Thoracic aorta (tissue), 2 donors: ENCODE measurements at regions not wholly inside any gene's neighbourhood (a gene's known extent, or its start where the extent isn't known, plus 50 kb on each side); places are given as distances from the start of the nearest gene placed in this dataset.

Source experiments
- ATAC-seq: fragments of 150-250 bp; one replicate; pipeline ENCODE4 v1.8.0; 2017; ENCODE audit warnings: low read depth; ENCODE audit not compliant: insufficient number of reproducible peaks, low FRiP score
- DNase-seq: peaks from one replicate; pipeline ENCODE4 v3.0.0-alpha.2; 2020; ENCODE audit warnings: low spot score
- H3K27ac ChIP-seq, 2 donors: fragments of 200-600 bp; sonication (generic); 1 replicate in 1 of 2; 2 replicates in 1 of 2; pipeline ENCODE4 v1.5.1; 2016; ENCODE audit warnings: mild to moderate bottlenecking in 2 of 2, moderate library complexity in 2 of 2
- H3K27me3 ChIP-seq: fragments of 200-600 bp; sonication (generic); replicated peaks from 2 replicates; pipeline ENCODE4 v1.6.0; 2016; ENCODE audit warnings: mild to moderate bottlenecking; ENCODE audit not compliant: insufficient read depth
- H3K36me3 ChIP-seq: fragments of 200-600 bp; sonication (generic); one replicate; pipeline ENCODE4 v1.5.1; 2016
- H3K4me1 ChIP-seq, 2 donors: fragments of 200-600 bp; sonication (generic); 1 replicate in 1 of 2; 2 replicates in 1 of 2; pipeline versions ENCODE4 v1.5.1 to v1.6.0; 2016; ENCODE audit warnings: low read depth in 2 of 2, mild to moderate bottlenecking in 1 of 2; ENCODE audit not compliant: control insufficient read depth in 1 of 2
- H3K4me3 ChIP-seq: fragments of 200-600 bp; sonication (generic); 2 replicates; pipeline ENCODE4 v1.5.1; 2016; ENCODE audit warnings: mild to moderate bottlenecking
- H3K9me3 ChIP-seq: fragments of 200-600 bp; sonication (generic); 2 replicates; pipeline ENCODE4 v1.5.1; 2016
- TF ChIP-seq, protein P1 (sequence below): fragments of 200-600 bp; sonication (generic); IDR thresholded peaks from one replicate; pipeline ENCODE4 v1.5.1; 2019; ENCODE audit warnings: antibody characterized with exemption

DNA sequence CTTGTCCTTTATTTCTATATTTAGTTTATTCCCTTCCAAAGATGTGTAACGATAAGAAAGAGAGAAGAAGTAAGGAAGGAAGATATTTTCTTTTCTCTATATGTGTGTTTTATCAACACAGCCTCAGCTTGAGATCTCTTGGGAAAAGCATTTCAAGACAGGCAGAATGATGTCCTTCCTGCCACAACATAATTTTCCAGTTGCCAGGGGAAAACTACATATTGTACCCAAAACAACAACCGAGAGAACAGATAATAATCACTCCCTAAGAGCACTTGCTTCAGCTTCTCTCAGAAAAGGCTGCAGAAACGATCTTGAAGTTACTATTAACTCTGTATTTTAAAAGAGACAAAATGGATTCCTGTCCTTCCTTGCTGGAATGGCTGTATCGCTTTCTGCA is 151.4 kb upstream of the ITGB1 start:
- H3K4me3 ChIP-seq, result no peak overlapping the region
- no peaks in the 10 kb centered on the region for H3K9me3 ChIP-seq
- ATAC-seq (no peak), DNase-seq (no peak)
- H3K27me3 ChIP-seq, result no peaks in the 10 kb centered on the region
- TF ChIP-seq, protein P1, sequence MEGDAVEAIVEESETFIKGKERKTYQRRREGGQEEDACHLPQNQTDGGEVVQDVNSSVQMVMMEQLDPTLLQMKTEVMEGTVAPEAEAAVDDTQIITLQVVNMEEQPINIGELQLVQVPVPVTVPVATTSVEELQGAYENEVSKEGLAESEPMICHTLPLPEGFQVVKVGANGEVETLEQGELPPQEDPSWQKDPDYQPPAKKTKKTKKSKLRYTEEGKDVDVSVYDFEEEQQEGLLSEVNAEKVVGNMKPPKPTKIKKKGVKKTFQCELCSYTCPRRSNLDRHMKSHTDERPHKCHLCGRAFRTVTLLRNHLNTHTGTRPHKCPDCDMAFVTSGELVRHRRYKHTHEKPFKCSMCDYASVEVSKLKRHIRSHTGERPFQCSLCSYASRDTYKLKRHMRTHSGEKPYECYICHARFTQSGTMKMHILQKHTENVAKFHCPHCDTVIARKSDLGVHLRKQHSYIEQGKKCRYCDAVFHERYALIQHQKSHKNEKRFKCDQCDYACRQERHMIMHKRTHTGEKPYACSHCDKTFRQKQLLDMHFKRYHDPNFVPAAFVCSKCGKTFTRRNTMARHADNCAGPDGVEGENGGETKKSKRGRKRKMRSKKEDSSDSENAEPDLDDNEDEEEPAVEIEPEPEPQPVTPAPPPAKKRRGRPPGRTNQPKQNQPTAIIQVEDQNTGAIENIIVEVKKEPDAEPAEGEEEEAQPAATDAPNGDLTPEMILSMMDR, result no peak
- no peaks in the 10 kb centered on the region for H3K36me3 ChIP-seq
- H3K27ac ChIP-seq, result no peak overlapping the region
- H3K4me1 ChIP-seq, result peaks cover 0 to 17% of the 10 kb centered on the region in 2 donors

DNA sequence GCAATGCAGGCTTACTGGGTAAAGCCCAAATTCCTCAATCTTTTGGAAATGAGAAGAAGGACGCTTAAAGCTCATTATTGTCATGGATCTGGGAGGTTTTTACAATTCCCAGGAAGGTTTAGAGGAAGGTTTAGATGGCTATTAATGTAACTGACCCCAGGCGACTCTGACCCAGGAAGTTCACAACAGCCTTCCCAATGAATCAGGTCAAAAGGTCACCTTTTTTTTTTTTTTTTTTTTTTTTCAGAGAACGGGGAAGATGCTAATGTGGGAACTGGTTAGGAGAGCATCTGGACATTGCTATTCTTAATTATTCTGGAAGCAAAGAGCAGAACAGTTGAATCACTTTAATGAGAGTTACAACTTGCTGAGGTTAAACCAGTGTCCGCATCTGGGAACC is 149.9 kb upstream of the ITGB1 start:
- TF ChIP-seq, protein P1, result no peak
- peaks cover 0 to 8% of the 10 kb centered on the region in 2 donors for H3K4me1 ChIP-seq
- ATAC-seq (no peak), DNase-seq (no peak)
- H3K27me3 ChIP-seq, result no peaks in the 10 kb centered on the region
- no peaks in the 10 kb centered on the region for H3K36me3 ChIP-seq
- no peaks in the 10 kb centered on the region for H3K9me3 ChIP-seq
- H3K27ac ChIP-seq, result no peak overlapping the region
- no peak overlapping the region for H3K4me3 ChIP-seq

DNA sequence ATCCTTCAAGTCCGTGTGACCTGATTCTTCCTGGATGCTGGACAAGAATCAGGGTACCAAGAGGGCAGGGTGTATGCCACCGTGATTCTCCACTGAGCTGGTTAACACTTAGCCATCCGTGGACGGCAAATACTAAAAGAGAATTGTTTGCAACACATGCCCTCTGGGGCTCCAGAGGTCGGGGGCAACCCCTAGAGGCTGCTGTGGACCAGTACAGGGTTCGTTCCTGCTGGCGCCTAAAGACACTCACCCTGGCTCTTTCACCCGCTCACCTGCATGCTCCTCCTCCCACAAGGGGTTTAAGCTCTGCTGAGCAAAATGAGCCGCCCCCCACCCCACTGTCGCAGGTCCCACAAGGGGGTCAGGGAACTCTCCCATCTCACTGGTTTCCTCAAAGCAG is 148.7 kb upstream of the ITGB1 start:
- no peak overlapping the region for H3K4me3 ChIP-seq
- H3K27me3 ChIP-seq, result no peaks in the 10 kb centered on the region
- peaks cover 0 to 6% of the 10 kb centered on the region in 2 donors for H3K4me1 ChIP-seq
- DNase-seq, result no peak
- no peaks in the 10 kb centered on the region for H3K36me3 ChIP-seq
- ATAC-seq, result no peak
- TF ChIP-seq, protein P1, result no peak
- no peak overlapping the region for H3K27ac ChIP-seq
- no peaks in the 10 kb centered on the region for H3K9me3 ChIP-seq

DNA sequence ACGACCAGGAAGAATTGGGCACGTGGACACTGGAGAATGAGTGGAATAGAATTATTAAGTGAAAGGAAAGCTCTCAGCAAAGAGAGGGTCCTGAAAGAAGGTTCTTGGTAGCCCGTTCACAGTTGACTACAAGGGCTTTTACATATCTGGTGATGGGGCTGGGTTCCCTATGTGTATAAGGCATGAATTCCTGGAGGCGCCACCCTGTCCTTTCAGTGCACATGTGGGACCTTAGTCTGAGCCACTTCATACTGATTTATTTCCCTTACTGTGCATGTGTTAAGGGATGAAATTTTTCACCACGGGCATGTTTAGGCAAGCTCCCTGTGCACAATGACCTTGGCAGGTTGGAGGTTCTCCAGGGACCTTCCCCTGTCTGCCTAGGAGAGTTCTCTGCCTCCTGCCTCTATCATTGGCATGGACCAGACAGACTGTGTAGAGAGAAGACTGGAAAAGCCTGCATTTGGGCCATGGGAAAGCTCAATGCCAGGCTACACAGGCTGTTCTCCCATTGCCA is 145.9 kb upstream of the ITGB1 start:
- Histone ChIP-seq H3K9me3 (no peaks in the 10 kb centered on the region), H3K27me3 (no peaks in the 10 kb centered on the region), H3K27ac (no peak overlapping the region), H3K4me3 (no peak overlapping the region), H3K36me3 (no peaks in the 10 kb centered on the region), H3K4me1 (no peaks in the 10 kb centered on the region)
- ATAC-seq (no peak), DNase-seq (no peak)
- TF ChIP-seq, protein P1, result no peak

DNA sequence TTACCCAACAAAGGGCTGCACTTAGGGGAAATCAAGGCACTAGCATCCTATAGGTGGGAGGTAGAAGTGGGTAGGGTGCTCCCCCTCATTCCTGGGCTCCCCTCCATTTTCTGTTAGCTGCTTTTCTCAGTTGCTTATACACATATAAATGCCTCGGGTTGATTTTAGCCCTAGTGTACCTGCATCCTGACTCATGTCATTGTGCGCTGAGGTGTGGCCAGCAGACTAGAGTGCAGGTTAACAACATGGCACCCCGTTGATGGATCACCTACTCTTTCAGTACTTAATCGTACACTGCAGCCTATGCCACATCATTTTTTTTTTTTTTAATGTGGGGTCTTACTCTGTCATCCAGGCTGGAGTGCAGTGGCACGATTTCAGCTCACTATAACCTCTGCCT is 144.0 kb upstream of the ITGB1 start:
- no peak for DNase-seq
- no peaks in the 10 kb centered on the region for H3K36me3 ChIP-seq
- no peak overlapping the region for H3K4me3 ChIP-seq
- TF ChIP-seq, protein P1, result no peak
- no peaks in the 10 kb centered on the region for H3K4me1 ChIP-seq
- ATAC-seq, result no peak
- H3K9me3 ChIP-seq, result no peaks in the 10 kb centered on the region
- no peak overlapping the region for H3K27ac ChIP-seq
- H3K27me3 ChIP-seq, result no peaks in the 10 kb centered on the region
